Omental fat pad (tissue), 3 donors: ENCODE measurements at regions not wholly inside any gene's neighbourhood (a gene's known extent, or its start where the extent isn't known, plus 50 kb on each side); places are given as distances from the start of the nearest gene placed in this dataset.

ENCODE experiments used
- ATAC-seq: fragments of 150-250 bp; one replicate; pipeline ENCODE4 v1.9.1; 2016; ENCODE audit warnings: mild to moderate bottlenecking, moderate library complexity; ENCODE audit not compliant: low FRiP score
- DNase-seq: peaks from one replicate; pipeline ENCODE4 v3.0.0-alpha.2; 2019; ENCODE audit warnings: low spot score
- TF ChIP-seq, protein P1 (sequence below), 3 donors: fragments of 450-650 bp; IDR thresholded peaks; one replicate each; pipeline ENCODE4 v1.5.1; 2016 to 2017; ENCODE audit warnings: antibody characterized with exemption in 3 of 3, mild to moderate bottlenecking in 3 of 3, moderate library complexity in 2 of 3

DNA sequence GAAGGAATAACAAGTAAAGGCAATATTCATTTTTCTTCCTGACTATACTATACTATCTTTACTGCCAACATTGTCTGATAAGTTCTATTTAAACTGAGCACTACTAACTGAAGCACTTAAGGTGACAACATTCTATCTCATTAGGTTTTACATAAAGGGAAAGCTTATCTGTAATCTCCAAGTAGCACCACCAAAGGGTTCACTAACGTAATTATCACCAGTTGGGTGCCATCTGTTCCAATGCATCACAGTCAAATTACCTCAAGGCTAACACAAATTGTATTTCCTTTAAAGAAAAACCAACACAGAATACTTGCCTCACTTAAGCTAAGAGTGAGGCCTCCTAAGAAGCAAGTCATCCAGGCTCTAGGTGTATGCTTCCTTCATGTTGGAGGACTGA lies 453.8 kb downstream of the RAP2B start:
- TF ChIP-seq, protein P1, sequence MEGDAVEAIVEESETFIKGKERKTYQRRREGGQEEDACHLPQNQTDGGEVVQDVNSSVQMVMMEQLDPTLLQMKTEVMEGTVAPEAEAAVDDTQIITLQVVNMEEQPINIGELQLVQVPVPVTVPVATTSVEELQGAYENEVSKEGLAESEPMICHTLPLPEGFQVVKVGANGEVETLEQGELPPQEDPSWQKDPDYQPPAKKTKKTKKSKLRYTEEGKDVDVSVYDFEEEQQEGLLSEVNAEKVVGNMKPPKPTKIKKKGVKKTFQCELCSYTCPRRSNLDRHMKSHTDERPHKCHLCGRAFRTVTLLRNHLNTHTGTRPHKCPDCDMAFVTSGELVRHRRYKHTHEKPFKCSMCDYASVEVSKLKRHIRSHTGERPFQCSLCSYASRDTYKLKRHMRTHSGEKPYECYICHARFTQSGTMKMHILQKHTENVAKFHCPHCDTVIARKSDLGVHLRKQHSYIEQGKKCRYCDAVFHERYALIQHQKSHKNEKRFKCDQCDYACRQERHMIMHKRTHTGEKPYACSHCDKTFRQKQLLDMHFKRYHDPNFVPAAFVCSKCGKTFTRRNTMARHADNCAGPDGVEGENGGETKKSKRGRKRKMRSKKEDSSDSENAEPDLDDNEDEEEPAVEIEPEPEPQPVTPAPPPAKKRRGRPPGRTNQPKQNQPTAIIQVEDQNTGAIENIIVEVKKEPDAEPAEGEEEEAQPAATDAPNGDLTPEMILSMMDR (IDR thresholded peaks at IDR 0.05) = no peak
- DNase-seq (no peak), ATAC-seq (no peak)

GRCh38 chr3:153617463-153617862 lies 455.4 kb downstream of the RAP2B start:
- ATAC-seq (no peak), DNase-seq (no peak)
- TF ChIP-seq, protein P1 (IDR thresholded peaks at IDR 0.05) = no peak

DNA sequence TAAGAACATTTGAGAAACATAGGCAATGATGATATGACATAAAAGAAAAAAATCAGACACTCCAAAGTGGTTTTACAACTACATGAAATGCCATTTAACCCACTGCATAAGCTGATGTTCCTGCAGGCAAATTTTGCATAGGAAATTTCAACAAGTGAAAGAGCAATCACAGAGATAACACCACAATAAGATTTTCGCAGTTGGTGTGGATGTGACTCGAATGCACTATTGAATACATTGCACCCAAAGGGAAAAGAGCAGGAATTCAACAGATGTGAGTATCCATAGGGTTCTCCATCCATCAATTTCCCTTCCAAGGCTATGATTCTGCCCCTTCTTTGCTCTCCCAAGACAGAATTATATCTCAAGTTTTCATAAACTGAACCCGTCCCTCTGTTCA lies 456.1 kb downstream of the RAP2B start:
- ATAC-seq (no peak), DNase-seq (no peak)
- TF ChIP-seq, protein P1 (IDR thresholded peaks at IDR 0.05) = no peak

GRCh38 chr3:153619268-153619667 lies 457.2 kb downstream of the RAP2B start:
- DNase-seq (no peak), ATAC-seq (no peak)
- TF ChIP-seq, protein P1 (IDR thresholded peaks at IDR 0.05) = no peak

DNA sequence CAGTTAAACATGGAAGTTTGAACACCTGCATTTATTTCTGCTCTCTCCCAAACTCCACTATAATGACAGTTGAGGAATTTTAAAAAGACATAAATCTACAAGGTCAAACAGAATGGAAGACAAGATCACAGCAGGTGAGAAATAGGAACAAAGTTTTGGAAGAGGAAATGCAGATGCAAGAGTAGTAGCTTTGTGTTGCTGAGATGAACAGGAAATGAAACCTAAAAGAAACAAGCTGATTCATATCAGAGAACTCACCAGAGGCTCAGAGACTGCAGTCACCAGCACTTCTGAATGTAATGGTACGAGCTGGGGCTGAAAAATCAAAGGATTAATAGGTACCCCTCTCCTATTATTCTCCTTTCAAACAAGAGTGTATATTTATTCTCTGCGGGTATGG lies 459.9 kb downstream of the RAP2B start:
- ATAC-seq = no peak
- TF ChIP-seq, protein P1 (IDR thresholded peaks at IDR 0.05) = no peak
- DNase-seq = no peak

DNA sequence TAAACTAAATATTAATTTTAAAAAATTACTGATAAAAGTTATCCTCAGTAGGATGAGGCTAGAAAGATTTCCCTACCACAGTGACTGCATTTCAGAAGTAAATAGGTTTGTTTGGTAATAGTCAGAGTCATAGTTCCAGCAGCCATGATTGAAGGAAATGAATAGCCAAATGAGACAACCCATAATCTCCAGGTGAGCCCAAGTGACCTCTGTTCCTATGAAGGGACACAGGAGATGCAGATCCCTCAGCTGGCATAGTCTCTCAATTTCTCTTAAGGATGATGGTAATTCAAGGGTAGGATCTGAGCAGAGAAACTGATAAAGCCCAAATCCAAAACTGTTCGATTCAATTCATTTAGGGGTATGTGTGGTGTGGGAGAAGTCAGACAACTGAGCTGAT lies 461.8 kb downstream of the RAP2B start:
- no peak for DNase-seq
- no peak for ATAC-seq
- TF ChIP-seq, protein P1 (IDR thresholded peaks at IDR 0.05) = no peak

DNA sequence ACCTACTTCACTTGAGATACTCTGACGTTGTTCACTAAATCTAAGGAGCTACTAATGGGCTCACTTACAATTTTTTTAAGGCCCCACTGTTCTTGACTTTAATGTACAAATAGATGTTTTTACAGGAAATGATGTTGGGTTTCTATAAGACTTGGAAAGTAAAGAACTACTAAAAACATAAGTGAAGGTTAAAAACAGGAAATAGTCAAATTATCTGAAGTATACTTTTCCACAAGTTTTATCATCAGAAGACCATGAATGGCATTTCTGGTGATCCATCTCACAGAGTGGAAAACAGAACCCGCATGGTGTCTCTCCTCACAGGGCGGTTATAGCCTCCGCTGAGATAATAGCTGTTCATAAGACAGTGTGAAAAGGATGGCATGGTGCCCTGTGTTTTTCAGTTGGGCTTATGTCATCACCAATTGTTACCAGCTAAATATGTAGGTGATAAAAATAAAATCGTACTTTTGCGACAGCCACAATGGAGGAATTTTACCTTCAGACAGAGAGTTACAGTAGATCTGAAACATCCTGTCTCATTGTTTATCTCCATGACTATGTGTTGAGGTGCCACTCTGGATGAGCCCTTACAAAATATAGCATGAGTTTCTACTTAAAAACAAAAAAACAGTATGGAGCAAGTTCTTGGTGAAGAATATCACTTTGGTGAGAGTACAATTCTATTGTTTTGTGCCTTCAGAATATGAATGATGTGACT lies 462.4 kb downstream of the RAP2B start:
- ATAC-seq (no peak), DNase-seq (no peak)
- TF ChIP-seq, protein P1 (IDR thresholded peaks at IDR 0.05) = no peak
